NOMO-1 treated with DMSO at 0.1 percent for 48 hours (cell line): ENCODE measurements at regions not wholly inside any gene's neighbourhood (a gene's known extent, or its start where the extent isn't known, plus 50 kb on each side); places are given as distances from the start of the nearest gene placed in this dataset.
"Not testable (repeated sequence)": the region's sequence is repeated elsewhere in the genome, so short reads cannot be mapped to it uniquely, and the experiment has no call there.

Source experiments
- DNase-seq: peaks from one replicate; lab custom pipeline; 2025; ENCODE audit not compliant: unreplicated experiment; lab: John Stamatoyannopoulos, UW

DNA sequence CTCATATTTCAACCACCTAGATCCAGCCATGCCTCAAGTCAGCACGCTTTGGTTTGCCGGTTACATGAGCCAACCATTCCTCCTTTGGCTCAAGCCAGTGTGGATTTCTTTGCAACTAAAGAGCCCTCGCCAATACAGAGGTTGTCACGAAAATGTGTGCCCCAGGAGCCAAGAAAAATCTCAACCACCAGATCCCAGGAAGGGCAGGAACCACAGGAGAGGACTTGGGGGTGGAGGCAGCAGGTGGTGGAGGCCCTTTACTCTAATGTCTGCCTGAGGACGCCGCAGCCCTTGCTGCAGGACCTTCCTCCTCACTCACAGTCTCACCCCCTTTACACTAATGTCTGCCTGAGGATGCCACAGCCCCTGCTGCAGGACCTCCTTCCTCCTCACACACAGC lies 144.8 kb upstream of the PHACTR3 start:
- no peak for DNase-seq

- no peak for DNase-seq
Measured at GRCh38 chr20:59460352-59460751, 144.0 kb upstream of the PHACTR3 start.

DNA sequence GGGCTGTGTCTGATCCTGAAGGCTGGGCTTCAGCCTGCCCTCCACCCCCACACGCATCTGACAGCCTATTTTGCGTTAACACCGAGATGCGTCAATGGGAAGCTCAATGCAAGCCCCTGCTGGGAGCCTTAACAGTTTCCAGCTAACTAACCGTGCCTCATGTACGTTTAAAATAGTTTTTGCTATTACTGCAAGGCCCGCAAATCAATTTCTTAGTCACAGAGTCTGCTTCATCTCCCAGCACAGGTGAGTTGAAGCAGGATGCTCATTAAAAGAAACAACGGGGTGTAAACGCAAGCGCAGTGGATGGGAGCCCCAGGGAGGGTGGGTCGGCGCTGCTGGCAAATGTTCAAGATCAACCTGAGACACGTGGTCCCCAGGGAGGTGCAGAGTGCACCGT lies 142.8 kb upstream of the PHACTR3 start:
- DNase-seq: no peak

DNA sequence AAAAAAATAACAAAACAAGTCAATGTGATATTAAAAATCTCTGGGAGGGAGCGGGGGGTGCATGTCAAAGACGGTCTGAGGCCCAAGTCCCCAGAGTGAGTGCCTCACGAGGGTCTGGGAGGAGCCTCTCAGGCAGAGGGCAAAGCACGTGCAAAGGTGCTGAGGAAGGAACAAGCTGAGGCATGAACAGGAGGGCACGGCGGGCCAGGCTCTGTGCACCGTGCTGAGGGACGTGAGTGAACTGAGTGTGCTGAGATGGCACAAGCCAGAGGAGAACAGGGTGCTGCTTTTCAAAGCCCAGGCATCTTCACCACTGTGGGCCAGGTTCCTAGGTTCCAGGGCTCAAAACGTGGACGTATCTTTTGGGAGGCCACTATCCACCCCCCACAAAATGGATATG lies 142.1 kb upstream of the PHACTR3 start:
- no peak for DNase-seq

GRCh38 chr20:59463541-59463940 lies 140.8 kb upstream of the PHACTR3 start:
- DNase-seq: no peak

DNA sequence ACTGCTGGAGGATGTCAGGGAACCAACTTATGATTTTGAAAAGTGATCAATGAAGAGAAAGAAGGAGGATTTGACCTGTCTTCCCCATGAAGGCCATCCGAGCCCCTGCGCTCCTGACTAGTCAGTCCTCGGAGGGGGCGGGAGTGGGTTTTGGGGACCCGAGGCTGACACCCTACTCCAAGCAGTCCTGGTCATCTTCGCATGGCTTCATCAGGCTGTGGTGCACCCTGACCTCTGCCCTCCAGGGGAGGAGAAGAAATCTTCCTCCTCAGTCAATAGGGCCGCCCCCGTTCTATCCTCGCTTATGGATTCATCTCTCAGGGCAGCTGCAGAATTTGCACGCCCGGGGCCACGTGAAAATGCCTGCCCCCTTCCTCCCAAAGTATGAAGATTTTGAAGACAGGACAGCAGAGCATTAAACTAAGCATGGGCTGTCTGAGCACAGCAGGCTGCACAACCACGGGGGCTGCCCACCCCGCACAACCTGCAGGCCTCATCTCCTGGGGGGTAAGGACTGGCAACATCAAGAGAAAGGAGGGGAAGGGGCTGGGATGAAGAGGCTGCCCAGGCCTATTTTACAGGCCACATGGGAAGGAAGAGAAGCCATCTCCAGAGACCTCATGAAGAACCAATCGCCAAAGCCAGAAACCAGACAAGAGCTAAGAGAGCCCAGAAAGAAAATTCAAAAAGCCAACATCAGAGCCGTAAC lies 138.1 kb upstream of the PHACTR3 start:
- no peak for DNase-seq

GRCh38 chr20:59468831-59469230 lies 135.5 kb upstream of the PHACTR3 start:
- no peak for DNase-seq

- no peak for DNase-seq
Measured at GRCh38 chr20:59469267-59470252, 134.8 kb upstream of the PHACTR3 start.

DNA sequence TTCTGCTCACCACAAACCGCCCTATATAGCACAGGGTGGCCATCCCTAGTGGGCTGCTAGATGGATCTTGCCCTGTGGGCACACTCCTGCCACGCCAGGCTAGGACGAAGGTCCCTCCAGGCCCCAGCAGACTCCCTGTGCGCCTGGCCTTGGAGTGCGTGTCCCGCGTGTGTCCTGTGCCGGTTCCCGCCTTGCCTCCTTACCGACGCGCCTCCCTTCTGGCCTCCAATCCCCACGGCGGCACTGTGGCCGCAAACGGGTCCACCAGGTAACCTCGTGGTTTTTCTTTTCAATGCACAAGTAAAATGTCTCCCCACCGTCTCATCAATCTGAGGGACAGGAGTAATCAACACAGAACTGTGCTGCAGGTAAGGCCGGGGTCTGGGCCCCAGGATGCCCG lies 133.8 kb upstream of the PHACTR3 start:
- no peak for DNase-seq

DNA sequence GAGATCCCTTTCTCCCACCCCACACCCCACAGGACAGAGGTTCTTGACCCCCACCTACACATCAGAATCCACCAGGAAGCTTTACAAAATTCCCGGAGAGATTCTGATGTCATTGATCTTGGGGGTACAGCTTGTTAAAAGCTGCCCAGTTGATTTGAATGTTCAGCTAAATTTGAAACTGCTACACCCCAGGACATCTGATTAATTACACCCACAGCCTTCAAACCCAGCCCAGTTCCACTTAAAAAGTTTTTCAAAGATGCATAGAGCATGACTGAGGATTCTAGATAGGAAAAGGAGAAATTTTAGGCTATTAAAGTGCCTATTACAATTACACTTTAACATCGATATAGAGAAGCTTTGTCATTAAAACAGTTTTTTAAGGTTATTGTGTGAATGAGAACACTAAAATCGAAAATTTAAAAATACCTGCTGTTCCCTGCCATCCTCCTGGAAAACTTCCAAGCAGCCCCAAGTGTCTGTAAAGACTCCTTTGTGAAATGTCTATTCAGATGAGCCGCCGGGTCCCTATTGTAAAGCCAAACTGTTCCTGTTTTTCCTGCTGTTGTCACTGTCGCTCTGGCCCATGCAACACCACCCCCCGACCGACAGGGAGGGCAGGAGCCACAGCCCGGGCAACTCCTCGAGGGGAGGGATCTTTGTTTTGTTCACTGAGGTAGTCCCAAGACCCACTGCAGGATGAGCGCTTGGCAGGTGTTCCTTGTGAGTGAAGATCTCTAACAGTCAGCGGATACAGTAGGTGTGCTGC lies 132.5 kb upstream of the PHACTR3 start:
- no peak for DNase-seq

DNA sequence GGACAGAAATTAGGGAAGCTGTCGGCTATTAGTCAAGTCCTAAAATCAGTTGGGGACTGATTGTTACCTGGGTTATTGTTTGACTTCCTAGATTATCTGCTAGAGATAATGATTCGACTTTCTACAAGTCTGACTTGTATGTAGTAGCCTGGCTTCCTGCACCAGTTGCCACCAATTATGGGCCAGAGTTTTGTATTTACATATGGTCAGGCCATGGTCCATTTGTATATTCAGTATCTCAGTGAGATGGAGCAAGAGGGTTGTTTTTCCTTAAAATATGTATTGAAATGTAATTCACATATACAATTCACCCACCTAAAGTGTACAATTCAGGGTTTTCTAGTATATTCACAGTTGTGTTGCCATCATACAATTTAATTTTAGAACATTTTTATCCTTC lies 130.6 kb upstream of the PHACTR3 start:
- no peak for DNase-seq

GRCh38 chr20:59481067-59481466 lies 123.3 kb upstream of the PHACTR3 start:
- no peak for DNase-seq

- DNase-seq: no peak
Measured at GRCh38 chr20:59481477-59482018, 122.8 kb upstream of the PHACTR3 start.

DNA sequence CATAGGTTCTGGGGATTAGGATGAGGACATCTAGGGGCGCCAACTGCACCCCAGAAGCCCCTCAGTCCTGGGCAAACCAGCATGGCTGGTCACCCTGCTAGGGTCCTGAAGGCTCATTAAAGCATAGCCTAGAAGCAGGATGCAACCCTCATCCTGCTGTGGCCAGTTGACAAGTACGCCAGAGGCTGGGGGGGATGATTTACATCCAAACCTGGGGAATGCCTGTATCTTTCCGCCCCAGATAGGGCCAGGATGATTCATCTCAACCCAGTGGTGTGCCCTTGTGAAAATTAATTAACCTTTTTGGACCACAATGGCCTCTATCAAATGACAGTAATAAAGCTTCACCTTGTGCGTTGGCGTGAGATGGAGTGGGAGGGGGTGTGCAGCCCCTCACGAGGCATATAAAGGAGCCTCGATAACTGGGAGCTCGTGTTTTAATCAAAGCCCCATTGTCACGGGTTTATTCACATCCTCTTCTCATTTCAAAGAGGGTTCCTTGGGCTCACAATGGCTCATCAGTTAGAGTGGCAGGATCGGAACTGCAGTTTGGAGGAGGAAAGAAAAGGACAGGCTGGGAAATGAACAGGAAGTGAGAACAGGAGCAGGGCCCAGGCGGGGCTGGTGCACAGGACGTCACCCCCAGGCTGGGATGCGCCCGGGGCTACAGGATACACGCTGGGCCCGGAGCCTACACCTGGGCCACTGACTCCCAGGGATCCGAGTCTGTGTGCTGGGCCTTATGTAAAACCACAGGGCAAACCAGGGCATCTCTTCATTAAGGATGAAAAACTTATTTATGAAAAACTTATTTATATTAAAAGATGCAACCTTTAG lies 121.8 kb upstream of the PHACTR3 start:
- DNase-seq: no peak

- no peak for DNase-seq
Measured at GRCh38 chr20:59483481-59483880, 120.9 kb upstream of the PHACTR3 start.

GRCh38 chr20:59484228-59484627 lies 120.1 kb upstream of the PHACTR3 start:
- DNase-seq: no peak

DNA sequence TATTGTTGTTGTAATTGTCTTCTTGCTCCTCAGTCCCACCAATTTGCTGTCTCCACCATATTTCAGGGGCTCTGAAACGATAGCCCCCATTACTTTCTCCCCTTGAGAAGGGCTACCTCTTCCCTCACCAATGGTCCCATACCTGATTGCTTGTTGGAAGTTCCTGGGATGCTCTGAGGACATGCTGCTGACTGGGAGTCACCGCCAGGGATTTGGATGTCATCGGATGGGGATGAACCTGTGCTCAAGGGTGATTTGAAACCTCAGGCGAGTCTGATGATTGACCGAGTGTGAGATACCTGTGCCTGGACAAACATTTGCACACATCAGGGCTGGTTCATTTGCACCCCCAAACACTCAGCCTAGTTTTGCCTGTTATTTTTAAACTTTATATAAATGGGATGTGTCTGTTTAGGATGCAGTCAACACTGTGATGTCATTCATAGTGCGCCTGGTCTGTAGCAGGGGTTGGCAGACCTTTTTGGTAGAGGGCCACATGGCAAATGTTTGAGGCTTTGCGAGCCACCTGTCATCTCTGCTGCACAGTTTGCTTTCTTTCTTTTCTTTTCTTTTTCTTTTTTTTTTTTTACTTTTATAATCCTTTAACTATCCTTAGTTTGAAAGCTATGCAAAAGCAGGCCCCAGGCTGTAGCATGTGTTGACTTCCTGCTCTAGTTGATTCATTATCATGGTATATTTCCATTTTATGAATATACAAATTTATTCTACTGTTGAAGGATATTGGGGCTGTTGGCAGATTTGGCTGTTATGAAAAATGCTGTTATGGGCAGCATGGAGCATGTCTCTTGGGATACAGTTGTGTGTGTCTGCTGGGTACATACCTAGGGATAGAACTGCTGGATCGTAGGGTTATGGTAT lies 118.5 kb upstream of the PHACTR3 start:
- no peak for DNase-seq

DNA sequence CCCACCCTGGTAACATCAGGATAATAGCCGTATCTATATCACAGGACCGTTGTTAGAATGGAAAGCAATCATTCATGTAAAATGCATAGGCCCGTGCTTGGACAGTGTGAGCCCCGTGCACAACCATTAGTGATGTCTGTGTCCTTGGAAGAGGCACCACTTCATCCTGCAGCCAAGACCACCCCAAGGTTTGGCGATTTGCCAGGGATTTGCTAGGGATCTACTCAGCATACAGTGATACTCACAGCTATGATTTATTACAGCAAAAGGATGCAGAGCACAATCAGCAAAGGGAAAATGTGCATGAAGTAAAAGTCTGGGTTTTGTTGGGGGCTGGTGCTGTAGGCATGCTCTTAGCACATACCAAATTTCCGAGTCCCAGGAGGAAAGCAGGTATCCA lies 115.9 kb upstream of the PHACTR3 start:
- not testable (repeated sequence) for DNase-seq
